ENCODE measurements at regions not wholly inside any gene's neighbourhood (a gene's known extent, or its start where the extent isn't known, plus 50 kb on each side); places are given as distances from the start of the nearest gene placed in this dataset.

- TF ChIP-seq CTCF (IDR thresholded peaks at IDR 0.05) (no peak), EZH2 (IDR thresholded peaks at IDR 0.05) (no peak), EZH2phosphoT487 (IDR thresholded peaks at IDR 0.05) (no peak)
Observed at GRCh38 chr2:122182616-122183355, 427.3 kb downstream of the TSN start.

Measured in neural progenitor cell (in vitro differentiated cells).